ENCODE measurements at regions not wholly inside any gene's neighbourhood (a gene's known extent, or its start where the extent isn't known, plus 50 kb on each side); places are given as distances from the start of the nearest gene placed in this dataset.

- no peak for DNase-seq (ENCODE audit: low read depth)
Measured at GRCh38 chr2:220496513-220496912, 869.1 kb downstream of the SLC4A3 start.

GRCh38 chr2:220499225-220499624 lies 871.8 kb downstream of the SLC4A3 start:
- no peak for DNase-seq (ENCODE audit: low read depth)

DNA sequence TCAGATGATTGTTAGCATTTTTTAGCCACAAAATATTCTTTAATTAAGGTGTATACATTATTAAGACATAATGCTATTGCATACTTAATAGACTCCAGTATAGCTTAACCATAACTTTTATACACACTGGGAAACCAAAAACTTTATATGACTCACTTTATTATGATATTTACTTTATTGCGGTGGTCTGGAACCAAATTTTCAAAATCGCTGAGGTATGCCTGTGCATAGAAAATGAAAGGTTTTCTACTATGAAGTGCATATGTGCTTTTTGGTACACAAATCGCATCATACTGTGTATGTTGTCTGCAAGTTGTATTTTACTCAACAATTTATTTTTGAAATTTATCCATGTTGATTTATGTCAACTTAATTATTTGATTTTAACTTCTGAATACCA lies 875.1 kb downstream of the SLC4A3 start:
- DNase-seq (ENCODE audit: low read depth): no peak

DNA sequence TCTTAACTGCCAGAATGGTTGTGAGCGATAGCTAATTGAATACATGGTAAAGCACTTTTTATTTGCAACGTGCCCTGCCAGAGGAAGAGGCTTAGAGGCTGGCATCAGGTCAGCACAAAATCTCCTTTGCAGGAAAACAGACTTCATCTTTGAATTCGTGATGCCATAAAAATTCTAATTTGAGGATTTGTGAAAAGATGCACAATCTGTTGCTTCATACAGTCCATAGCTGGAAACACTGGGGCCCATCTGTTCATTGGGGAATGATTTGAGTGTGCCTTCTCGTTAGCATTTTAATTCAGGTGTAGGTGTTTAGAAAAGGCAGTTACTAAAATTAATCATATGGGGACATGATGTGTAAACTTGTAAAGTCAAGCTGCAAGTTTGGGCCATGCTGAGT lies 876.0 kb downstream of the SLC4A3 start:
- no peak for DNase-seq (ENCODE audit: low read depth)

- DNase-seq (ENCODE audit: low read depth): no peak
Measured at GRCh38 chr2:220504938-220505503, 877.6 kb downstream of the SLC4A3 start.

- DNase-seq (ENCODE audit: low read depth): no peak
Measured at GRCh38 chr2:220506466-220506865, 879.0 kb downstream of the SLC4A3 start.

GRCh38 chr2:220509096-220509757 lies 881.8 kb downstream of the SLC4A3 start:
- DNase-seq (ENCODE audit: low read depth): no peak

DNA sequence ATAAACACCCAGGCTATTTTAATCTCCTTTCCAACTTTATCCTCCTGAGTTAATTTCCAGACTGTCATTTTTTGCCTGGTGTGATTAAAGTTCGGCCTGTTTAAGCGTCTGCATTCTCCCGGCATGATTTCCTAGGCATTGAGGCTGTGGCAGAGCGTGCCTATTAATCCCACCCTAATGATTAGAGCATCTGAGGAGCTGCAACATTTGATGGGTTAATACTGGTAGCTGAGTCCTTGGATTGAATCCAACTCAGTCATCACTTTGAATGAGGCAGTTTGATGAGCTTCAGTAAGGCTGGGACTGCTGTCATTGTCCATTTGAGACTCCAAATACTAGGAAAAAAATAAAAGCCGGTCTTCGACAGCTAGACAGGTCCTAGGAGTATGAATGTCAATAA lies 882.5 kb downstream of the SLC4A3 start:
- DNase-seq (ENCODE audit: low read depth): no peak

DNA sequence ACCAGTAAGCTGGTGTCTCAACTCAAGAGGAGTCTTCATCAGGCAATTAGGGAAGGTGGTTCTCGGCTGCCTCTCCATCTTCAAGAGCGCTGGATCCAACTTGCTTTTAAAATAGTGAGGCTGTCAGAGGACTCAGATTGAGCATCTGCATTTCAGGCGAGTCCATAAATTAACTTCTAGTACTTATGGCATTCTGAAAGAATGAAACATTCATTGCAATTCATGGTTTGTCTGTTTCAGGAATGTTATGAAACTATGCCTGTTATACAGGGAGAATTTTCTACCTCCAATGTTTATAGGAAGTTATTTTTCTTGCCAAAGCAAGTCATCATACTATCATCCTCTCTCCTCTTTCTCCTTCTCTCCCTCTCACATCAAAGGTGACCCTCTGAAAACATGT lies 883.2 kb downstream of the SLC4A3 start:
- no peak for DNase-seq (ENCODE audit: low read depth)

- DNase-seq (ENCODE audit: low read depth): no peak
Measured at GRCh38 chr2:220512419-220512818, 885.0 kb downstream of the SLC4A3 start.

- DNase-seq (ENCODE audit: low read depth): no peak
Measured at GRCh38 chr2:220513573-220514288, 886.3 kb downstream of the SLC4A3 start.

DNA sequence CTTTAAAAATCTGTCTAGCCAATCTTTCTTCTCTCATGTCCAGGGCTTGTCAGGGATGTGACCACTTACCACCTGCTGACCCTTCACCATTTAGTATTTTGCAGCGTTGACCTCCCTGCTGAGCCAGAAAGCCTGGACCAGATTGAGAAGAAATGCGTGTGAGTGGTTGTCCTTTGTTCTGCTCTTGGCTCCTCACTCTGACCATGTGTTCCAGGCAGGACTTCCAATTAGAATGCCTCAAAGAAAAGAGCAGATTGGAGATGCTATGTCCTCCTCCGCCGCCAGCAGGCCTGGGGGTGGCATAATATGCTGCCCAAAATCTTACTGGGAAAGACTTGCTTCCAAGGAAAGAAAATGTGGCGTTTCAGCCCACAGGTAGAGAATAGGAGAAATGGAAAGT lies 894.1 kb downstream of the SLC4A3 start:
- no peak for DNase-seq (ENCODE audit: low read depth)

GRCh38 chr2:220528180-220528675 lies 900.8 kb downstream of the SLC4A3 start:
- no peak for DNase-seq (ENCODE audit: low read depth)

DNA sequence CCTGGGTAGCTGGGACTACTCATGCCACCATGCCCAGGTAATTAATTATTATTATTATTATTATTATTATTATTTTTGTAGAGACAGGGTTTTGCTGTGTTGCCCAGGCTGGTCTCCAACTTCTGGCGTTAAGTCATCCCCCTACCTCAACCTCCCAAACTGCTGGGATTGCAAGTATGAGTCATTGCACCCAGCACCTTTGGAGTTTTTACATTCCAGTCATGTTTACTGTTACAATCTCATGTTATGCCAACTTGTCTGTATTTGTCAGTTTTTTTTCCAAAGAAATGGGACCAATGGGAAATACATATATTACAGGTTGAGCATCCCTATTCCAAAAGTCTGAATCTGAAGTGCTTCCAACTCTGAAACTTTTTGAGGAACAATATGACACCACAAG lies 903.8 kb downstream of the SLC4A3 start:
- DNase-seq (ENCODE audit: low read depth): no peak

DNA sequence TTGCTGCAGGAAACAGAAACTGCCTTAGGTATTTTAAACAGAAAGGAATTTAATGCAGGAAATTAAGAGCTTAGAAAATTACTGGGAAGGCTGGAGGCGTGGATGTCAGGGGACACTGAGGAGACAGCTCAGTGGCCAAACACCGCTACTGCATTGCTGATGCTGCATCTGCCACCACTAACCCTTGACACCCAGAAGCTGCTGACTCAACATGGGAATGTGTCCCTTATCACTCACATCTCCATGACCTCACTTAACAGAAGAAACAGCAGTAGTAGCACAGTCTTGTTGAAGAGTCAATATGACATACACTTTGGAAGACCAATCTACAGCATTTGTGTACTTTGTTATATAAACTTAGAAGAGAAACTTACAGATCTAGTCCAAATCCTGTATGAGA lies 906.1 kb downstream of the SLC4A3 start:
- DNase-seq (ENCODE audit: low read depth): no peak

GRCh38 chr2:220539481-220539880 lies 912.1 kb downstream of the SLC4A3 start:
- no peak for DNase-seq (ENCODE audit: low read depth)

DNA sequence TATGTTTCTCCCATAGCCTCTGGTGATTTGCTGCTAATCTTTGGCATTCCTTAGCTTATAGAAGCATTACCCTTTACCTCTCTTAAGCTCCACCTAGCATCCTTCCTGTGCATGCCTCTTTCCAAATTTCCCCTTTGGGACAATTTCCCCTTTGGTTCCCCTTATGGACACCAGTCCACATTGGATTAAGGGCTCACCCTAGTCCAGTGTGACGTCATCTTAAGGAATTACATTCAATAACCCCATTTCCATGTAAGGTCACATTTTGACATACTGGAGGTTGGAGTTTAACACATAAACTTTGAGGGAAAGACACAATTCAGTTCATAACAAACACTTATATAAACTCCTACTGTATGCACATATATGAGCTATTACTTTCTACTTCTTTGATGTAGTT lies 916.6 kb downstream of the SLC4A3 start:
- no peak for DNase-seq (ENCODE audit: low read depth)

GRCh38 chr2:220550995-220551700 lies 923.7 kb downstream of the SLC4A3 start:
- DNase-seq (ENCODE audit: low read depth): no peak

- no peak for DNase-seq (ENCODE audit: low read depth)
Measured at GRCh38 chr2:220552790-220553535, 925.5 kb downstream of the SLC4A3 start.

GRCh38 chr2:220555961-220556630 lies 928.7 kb downstream of the SLC4A3 start:
- no peak for DNase-seq (ENCODE audit: low read depth)

- no peak for DNase-seq (ENCODE audit: low read depth)
Measured at GRCh38 chr2:220556658-220557057, 929.2 kb downstream of the SLC4A3 start.

Data from stimulated activated CD8-positive, alpha-beta memory T cell treated with anti-CD3 and anti-CD28 coated beads, Interleukin-12 subunit alpha, Interleukin-12 subunit beta, amount 100 ng/mL, for 4 hours (primary cell).